22Rv1 (cell line): ENCODE measurements at regions not wholly inside any gene's neighbourhood (a gene's known extent, or its start where the extent isn't known, plus 50 kb on each side); places are given as distances from the start of the nearest gene placed in this dataset.

Experiments
- H3K27ac ChIP-seq: fragments of 450-650 bp; 2 replicates; pipeline ENCODE4 v1.5.1; 2017
- CTCF ChIP-seq: fragments of 450-650 bp; IDR thresholded peaks from 2 replicates; pipeline ENCODE4 v1.5.1; 2017; ENCODE audit warnings: mild to moderate bottlenecking
- ZFX ChIP-seq: fragments of 450-650 bp; IDR thresholded peaks from 2 replicates; pipeline ENCODE4 v1.6.1; 2017; ENCODE audit warnings: antibody characterized with exemption, borderline replicate concordance

GRCh38 chr3:6078436-6078835 lies 782.5 kb upstream of the GRM7 start:
- H3K27ac ChIP-seq: no peak overlapping the region
- no peak for TF ChIP-seq ZFX
- TF ChIP-seq CTCF: no peak

- no peak overlapping the region for H3K27ac ChIP-seq
- no peak for TF ChIP-seq ZFX
- TF ChIP-seq CTCF: no peak
These were observed 781.9 kb upstream of the GRM7 start for GRCh38 chr3:6079011-6079410.

GRCh38 chr3:6079561-6080179 lies 781.2 kb upstream of the GRM7 start:
- no peak for TF ChIP-seq ZFX
- TF ChIP-seq CTCF: no peak
- no peak overlapping the region for H3K27ac ChIP-seq

GRCh38 chr3:6088433-6088832 lies 772.5 kb upstream of the GRM7 start:
- H3K27ac ChIP-seq: no peak overlapping the region
- TF ChIP-seq CTCF: no peak
- TF ChIP-seq ZFX: no peak

- TF ChIP-seq CTCF (no peak), ZFX (no peak)
These were observed 771.1 kb upstream of the GRM7 start for GRCh38 chr3:6089780-6090179.

GRCh38 chr3:6091262-6091661 lies 769.7 kb upstream of the GRM7 start:
- TF ChIP-seq CTCF: no peak
- no peak for TF ChIP-seq ZFX
- H3K27ac ChIP-seq: no peak overlapping the region

More at GRCh38 chr3:6089780-6090179, 771.1 kb upstream of the GRM7 start:
- H3K27ac ChIP-seq: no peak overlapping the region

GRCh38 chr3:6095006-6095405 lies 765.9 kb upstream of the GRM7 start:
- H3K27ac ChIP-seq: no peak overlapping the region
- TF ChIP-seq CTCF (no peak), ZFX (no peak)
